ENCODE measurements at regions not wholly inside any gene's neighbourhood (a gene's known extent, or its start where the extent isn't known, plus 50 kb on each side); places are given as distances from the start of the nearest gene placed in this dataset.

DNA sequence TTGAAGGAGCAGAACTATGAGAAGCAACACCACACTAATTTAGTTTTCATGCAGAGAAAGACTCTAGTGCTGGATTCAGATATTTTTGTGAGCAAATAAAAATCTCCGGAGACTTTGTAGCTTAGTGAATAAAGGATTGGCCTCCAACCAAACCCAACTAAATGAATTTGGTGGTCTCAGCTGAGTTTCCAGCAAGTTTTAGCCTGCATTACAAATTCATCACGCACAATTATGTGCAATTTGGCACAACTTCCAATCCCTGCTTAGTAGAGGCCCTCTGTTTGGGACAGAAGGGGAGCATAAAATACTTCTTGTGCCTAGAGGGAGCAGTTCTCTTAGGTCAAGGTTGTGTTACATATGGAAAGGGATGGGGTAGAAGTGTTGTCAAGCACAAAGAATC lies 112.3 kb upstream of the ADAMTSL1 start:
- TF ChIP-seq, protein P1, sequence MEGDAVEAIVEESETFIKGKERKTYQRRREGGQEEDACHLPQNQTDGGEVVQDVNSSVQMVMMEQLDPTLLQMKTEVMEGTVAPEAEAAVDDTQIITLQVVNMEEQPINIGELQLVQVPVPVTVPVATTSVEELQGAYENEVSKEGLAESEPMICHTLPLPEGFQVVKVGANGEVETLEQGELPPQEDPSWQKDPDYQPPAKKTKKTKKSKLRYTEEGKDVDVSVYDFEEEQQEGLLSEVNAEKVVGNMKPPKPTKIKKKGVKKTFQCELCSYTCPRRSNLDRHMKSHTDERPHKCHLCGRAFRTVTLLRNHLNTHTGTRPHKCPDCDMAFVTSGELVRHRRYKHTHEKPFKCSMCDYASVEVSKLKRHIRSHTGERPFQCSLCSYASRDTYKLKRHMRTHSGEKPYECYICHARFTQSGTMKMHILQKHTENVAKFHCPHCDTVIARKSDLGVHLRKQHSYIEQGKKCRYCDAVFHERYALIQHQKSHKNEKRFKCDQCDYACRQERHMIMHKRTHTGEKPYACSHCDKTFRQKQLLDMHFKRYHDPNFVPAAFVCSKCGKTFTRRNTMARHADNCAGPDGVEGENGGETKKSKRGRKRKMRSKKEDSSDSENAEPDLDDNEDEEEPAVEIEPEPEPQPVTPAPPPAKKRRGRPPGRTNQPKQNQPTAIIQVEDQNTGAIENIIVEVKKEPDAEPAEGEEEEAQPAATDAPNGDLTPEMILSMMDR (IDR thresholded peaks at IDR 0.05; ENCODE audit: low read depth, low read length, poor library complexity, severe bottlenecking): no peak
- TF ChIP-seq EZH2phosphoT487 (IDR thresholded peaks at IDR 0.05; ENCODE audit: borderline replicate concordance, low read length): no peak

All from DOHH2 (cell line).